SK-N-MC (cell line): ENCODE measurements at regions not wholly inside any gene's neighbourhood (a gene's known extent, or its start where the extent isn't known, plus 50 kb on each side); places are given as distances from the start of the nearest gene placed in this dataset.

ENCODE experiments used
- EZH2 ChIP-seq: fragments of 200-600 bp; sonication (generic); IDR thresholded peaks from one replicate; pipeline ENCODE4 v1.6.1; 2017; ENCODE audit warnings: antibody characterized with exemption
- POLR2AphosphoS5 ChIP-seq: IDR thresholded peaks from 2 replicates; pipeline ENCODE4 v1.6.1; 2012; ENCODE audit warnings: mild to moderate bottlenecking, low read depth, low read length, borderline replicate concordance

- no peak for TF ChIP-seq EZH2
- no peak for TF ChIP-seq POLR2AphosphoS5
Measured at GRCh38 chr11:35066030-35066429, 72.9 kb upstream of the CD44 start.
